HG03342 (cell line): ENCODE measurements at regions not wholly inside any gene's neighbourhood (a gene's known extent, or its start where the extent isn't known, plus 50 kb on each side); places are given as distances from the start of the nearest gene placed in this dataset.
"Not testable (repeated sequence)": the region's sequence is repeated elsewhere in the genome, so short reads cannot be mapped to it uniquely, and the experiment has no call there.

Experiments used
- ATAC-seq: cut with Tn5 transposase; IDR thresholded peaks from one replicate; pipeline ENCODE4 v1.9.1; 2021; ENCODE audit warnings: mild to moderate bottlenecking, moderate library complexity; ENCODE audit not compliant: unreplicated experiment

- ATAC-seq: no peak
Measured at GRCh38 chr17:14581186-14581830, 280.4 kb downstream of the HS3ST3B1 start.

- no peak for ATAC-seq
Measured at GRCh38 chr17:14580499-14580898, 279.6 kb downstream of the HS3ST3B1 start.

- no peak for ATAC-seq
Measured at GRCh38 chr17:14579716-14580115, 278.8 kb downstream of the HS3ST3B1 start.

GRCh38 chr17:14575471-14575953, 274.6 kb downstream of the HS3ST3B1 start:
- ATAC-seq: no peak

GRCh38 chr17:14560325-14560724, 259.4 kb downstream of the HS3ST3B1 start:
- not testable (repeated sequence) for ATAC-seq

- no peak for ATAC-seq
Measured at GRCh38 chr17:14559264-14560119, 258.6 kb downstream of the HS3ST3B1 start.

- no peak for ATAC-seq
Measured at GRCh38 chr17:14557480-14557879, 256.6 kb downstream of the HS3ST3B1 start.

GRCh38 chr17:14553847-14554246, 253.0 kb downstream of the HS3ST3B1 start:
- no peak for ATAC-seq

- ATAC-seq: no peak
Measured at GRCh38 chr17:14552306-14552705, 251.4 kb downstream of the HS3ST3B1 start.

- no peak for ATAC-seq
Measured at GRCh38 chr17:14547556-14547955, 246.7 kb downstream of the HS3ST3B1 start.

GRCh38 chr17:14547016-14547415, 246.1 kb downstream of the HS3ST3B1 start:
- no peak for ATAC-seq

GRCh38 chr17:14545156-14545906, 244.4 kb downstream of the HS3ST3B1 start:
- no peak for ATAC-seq

- ATAC-seq: no peak
Measured at GRCh38 chr17:14541714-14542113, 240.8 kb downstream of the HS3ST3B1 start.

GRCh38 chr17:14539801-14540200, 238.9 kb downstream of the HS3ST3B1 start:
- ATAC-seq: no peak

GRCh38 chr17:14532242-14532641, 231.4 kb downstream of the HS3ST3B1 start:
- not testable (repeated sequence) for ATAC-seq

- no peak for ATAC-seq
Measured at GRCh38 chr17:14525551-14526455, 224.9 kb downstream of the HS3ST3B1 start.

- ATAC-seq: no peak
Measured at GRCh38 chr17:14522795-14523387, 222.0 kb downstream of the HS3ST3B1 start.

- not testable (repeated sequence) for ATAC-seq
Measured at GRCh38 chr17:14518919-14519318, 218.0 kb downstream of the HS3ST3B1 start.

- no peak for ATAC-seq
Measured at GRCh38 chr17:14514973-14515372, 214.1 kb downstream of the HS3ST3B1 start.

GRCh38 chr17:14513835-14514234, 213.0 kb downstream of the HS3ST3B1 start:
- ATAC-seq: no peak
